Neural progenitor cell (in vitro differentiated cells): ENCODE measurements at regions not wholly inside any gene's neighbourhood (a gene's known extent, or its start where the extent isn't known, plus 50 kb on each side); places are given as distances from the start of the nearest gene placed in this dataset.

Experiments
- DNase-seq: peaks from one replicate; pipeline ENCODE4 v3.0.0-alpha.2; 2016; ENCODE audit warnings: low spot score
- H2AFZ ChIP-seq: fragments of 200-600 bp; sonication (generic); replicated peaks from 2 replicates; pipeline ENCODE4 v1.6.1; 2016; ENCODE audit warnings: antibody characterized with exemption
- H3F3A ChIP-seq: fragments of 200-600 bp; sonication (generic); 2 replicates; pipeline ENCODE4 v1.6.1; 2016; ENCODE audit warnings: antibody characterized with exemption, low read depth
- H3K27ac ChIP-seq: fragments of 200-600 bp; sonication (generic); 2 replicates; pipeline ENCODE4 v1.5.1; 2016; ENCODE audit warnings: mild to moderate bottlenecking
- H3K27me3 ChIP-seq: fragments of 200-600 bp; sonication (generic); 2 replicates; pipeline ENCODE4 v1.6.1; 2016; ENCODE audit warnings: mild to moderate bottlenecking, moderate library complexity
- H3K36me3 ChIP-seq: fragments of 200-600 bp; sonication (generic); 2 replicates; pipeline ENCODE4 v1.5.1; 2016
- H3K4me1 ChIP-seq: fragments of 200-600 bp; sonication (generic); 2 replicates; pipeline ENCODE4 v1.6.1; 2016; ENCODE audit warnings: mixed run types
- H3K4me2 ChIP-seq: fragments of 200-600 bp; sonication (generic); 2 replicates; pipeline ENCODE4 v1.6.1; 2016
- H3K4me3 ChIP-seq: fragments of 200-600 bp; sonication (generic); 2 replicates; pipeline ENCODE4 v1.5.1; 2016
- H3K79me2 ChIP-seq: fragments of 200-600 bp; sonication (generic); 2 replicates; pipeline ENCODE4 v1.6.1; 2016; ENCODE audit warnings: low read depth
- H3K9ac ChIP-seq: fragments of 200-600 bp; sonication (generic); 2 replicates; pipeline ENCODE4 v1.6.1; 2016
- H3K9me3 ChIP-seq: fragments of 200-600 bp; sonication (generic); 2 replicates; pipeline ENCODE4 v1.5.1; 2016; ENCODE audit warnings: low read depth
- H4K20me1 ChIP-seq: fragments of 200-600 bp; sonication (generic); 2 replicates; pipeline ENCODE4 v1.6.1; 2016; ENCODE audit warnings: low read depth
- H3K27ac Mint-ChIP-seq: 3 replicates; pipeline ENCODE4 v1.8.0; 2021; ENCODE audit warnings: mixed read lengths
- H3K27me3 Mint-ChIP-seq: 2 replicates; pipeline ENCODE4 v1.8.0; 2022; ENCODE audit warnings: low read depth, mild to moderate bottlenecking, inconsistent platforms, moderate library complexity, mixed read lengths; ENCODE audit not compliant: insufficient read depth
- H3K36me3 Mint-ChIP-seq: 3 replicates; pipeline ENCODE4 v1.8.0; 2021; ENCODE audit warnings: mixed read lengths
- H3K4me1 Mint-ChIP-seq: 3 replicates; pipeline ENCODE4 v1.8.0; 2021; ENCODE audit warnings: mixed read lengths
- H3K4me3 Mint-ChIP-seq: 3 replicates; pipeline ENCODE4 v1.8.0; 2021; ENCODE audit warnings: mild to moderate bottlenecking, moderate library complexity, mixed read lengths
- H3K9me3 Mint-ChIP-seq: 3 replicates; pipeline ENCODE4 v1.8.0; 2020; ENCODE audit warnings: mixed read lengths
- EZH2 ChIP-seq: fragments of 200-600 bp; sonication (generic); IDR thresholded peaks from 2 replicates; pipeline ENCODE4 v1.6.1; 2017; ENCODE audit warnings: antibody characterized with exemption, mild to moderate bottlenecking, moderate library complexity
- EZH2phosphoT487 ChIP-seq: fragments of 200-600 bp; sonication (generic); IDR thresholded peaks from 2 replicates; pipeline ENCODE4 v1.6.1; 2017; ENCODE audit warnings: antibody characterized with exemption
- TF ChIP-seq, protein P1 (sequence below): fragments of 200-600 bp; sonication (generic); IDR thresholded peaks from 2 replicates; pipeline ENCODE4 v1.5.1; 2017; ENCODE audit warnings: antibody characterized with exemption, mild to moderate bottlenecking

DNA sequence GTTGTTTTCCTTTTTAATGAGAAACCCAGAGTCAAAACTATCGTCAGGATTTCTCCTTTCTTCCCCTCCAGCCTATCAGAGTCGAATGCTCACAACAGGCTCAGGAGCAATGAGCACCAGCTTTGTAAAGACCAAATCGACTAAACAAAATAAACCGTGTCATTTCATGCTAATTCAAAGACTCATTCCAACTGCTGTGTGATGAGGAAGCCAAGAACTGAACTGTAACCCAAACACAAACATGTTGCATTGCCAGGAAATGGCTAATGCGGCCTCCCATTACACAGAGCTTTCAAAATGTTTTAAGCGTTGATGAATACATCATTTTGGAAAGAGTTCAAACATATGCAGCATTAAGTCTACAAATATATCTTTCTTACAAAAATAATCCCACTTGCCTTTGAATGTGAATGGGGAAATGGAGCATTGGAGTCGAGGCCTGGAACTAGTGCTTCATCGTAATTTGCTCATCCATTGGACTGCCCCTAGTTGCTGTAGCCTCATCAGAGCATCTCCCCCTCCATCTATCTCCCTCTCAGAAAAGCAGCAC is 349.5 kb downstream of the GXYLT1 start:
- Histone ChIP-seq H3K27ac (no peak overlapping the region), H3F3A (no peaks in the 10 kb centered on the region), H3K4me1 (peaks cover 12% of the 10 kb centered on the region), H3K9ac (no peak overlapping the region), H2AFZ (peak overlapping the region; percentile 32), H3K4me3 (no peak overlapping the region), H3K4me2 (peak overlapping the region; percentile 48), H3K79me2 (no peaks in the 10 kb centered on the region), H3K27me3 (no peaks in the 10 kb centered on the region), H3K36me3 (no peaks in the 10 kb centered on the region), H4K20me1 (no peaks in the 10 kb centered on the region), H3K9me3 (peaks cover 3% of the 10 kb centered on the region)
- H3K4me3 Mint-ChIP-seq = no peak overlapping the region
- H3K4me1 Mint-ChIP-seq = peaks cover 26% of the 10 kb centered on the region
- peaks cover 24% of the 10 kb centered on the region for H3K9me3 Mint-ChIP-seq
- no peak for DNase-seq
- peaks cover 5% of the 10 kb centered on the region for H3K36me3 Mint-ChIP-seq
- peaks cover 2% of the 10 kb centered on the region for H3K27me3 Mint-ChIP-seq
- TF ChIP-seq EZH2 (no peak), EZH2phosphoT487 (no peak)
- TF ChIP-seq, protein P1, sequence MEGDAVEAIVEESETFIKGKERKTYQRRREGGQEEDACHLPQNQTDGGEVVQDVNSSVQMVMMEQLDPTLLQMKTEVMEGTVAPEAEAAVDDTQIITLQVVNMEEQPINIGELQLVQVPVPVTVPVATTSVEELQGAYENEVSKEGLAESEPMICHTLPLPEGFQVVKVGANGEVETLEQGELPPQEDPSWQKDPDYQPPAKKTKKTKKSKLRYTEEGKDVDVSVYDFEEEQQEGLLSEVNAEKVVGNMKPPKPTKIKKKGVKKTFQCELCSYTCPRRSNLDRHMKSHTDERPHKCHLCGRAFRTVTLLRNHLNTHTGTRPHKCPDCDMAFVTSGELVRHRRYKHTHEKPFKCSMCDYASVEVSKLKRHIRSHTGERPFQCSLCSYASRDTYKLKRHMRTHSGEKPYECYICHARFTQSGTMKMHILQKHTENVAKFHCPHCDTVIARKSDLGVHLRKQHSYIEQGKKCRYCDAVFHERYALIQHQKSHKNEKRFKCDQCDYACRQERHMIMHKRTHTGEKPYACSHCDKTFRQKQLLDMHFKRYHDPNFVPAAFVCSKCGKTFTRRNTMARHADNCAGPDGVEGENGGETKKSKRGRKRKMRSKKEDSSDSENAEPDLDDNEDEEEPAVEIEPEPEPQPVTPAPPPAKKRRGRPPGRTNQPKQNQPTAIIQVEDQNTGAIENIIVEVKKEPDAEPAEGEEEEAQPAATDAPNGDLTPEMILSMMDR = no peak
- no peak overlapping the region for H3K27ac Mint-ChIP-seq

GRCh38 chr12:41794336-41794735 is 350.3 kb downstream of the GXYLT1 start:
- peak overlapping the region; percentile 10 for H3K27ac Mint-ChIP-seq
- Histone ChIP-seq H2AFZ (no peak overlapping the region), H3K36me3 (no peaks in the 10 kb centered on the region), H3K79me2 (no peaks in the 10 kb centered on the region), H3F3A (no peaks in the 10 kb centered on the region), H3K9me3 (peaks cover 3% of the 10 kb centered on the region), H3K4me2 (no peak overlapping the region), H3K4me1 (peaks cover 12% of the 10 kb centered on the region), H3K9ac (no peak overlapping the region), H3K4me3 (no peak overlapping the region), H4K20me1 (no peaks in the 10 kb centered on the region), H3K27me3 (no peaks in the 10 kb centered on the region), H3K27ac (no peak overlapping the region)
- H3K9me3 Mint-ChIP-seq = peaks cover 29% of the 10 kb centered on the region
- H3K27me3 Mint-ChIP-seq = peaks cover 2% of the 10 kb centered on the region
- H3K4me1 Mint-ChIP-seq = peaks cover 26% of the 10 kb centered on the region
- no peak overlapping the region for H3K4me3 Mint-ChIP-seq
- no peak for DNase-seq
- H3K36me3 Mint-ChIP-seq = peaks cover 5% of the 10 kb centered on the region
- TF ChIP-seq EZH2phosphoT487 = no peak
- TF ChIP-seq EZH2 = no peak
- TF ChIP-seq, protein P1 = no peak

GRCh38 chr12:41784957-41785356 is 359.7 kb downstream of the GXYLT1 start:
- H3K36me3 ChIP-seq = no peaks in the 10 kb centered on the region
- H3K9ac ChIP-seq = no peak overlapping the region
- H3K27ac ChIP-seq = no peak overlapping the region
- H3K4me3 Mint-ChIP-seq = no peak overlapping the region
- no peak overlapping the region for H3K4me3 ChIP-seq
- H3K4me1 ChIP-seq = no peaks in the 10 kb centered on the region
- DNase-seq = no peak
- no peak overlapping the region for H3K4me2 ChIP-seq
- no peaks in the 10 kb centered on the region for H3K36me3 Mint-ChIP-seq
- H3K27ac Mint-ChIP-seq = peak overlapping the region; percentile 40
- no peaks in the 10 kb centered on the region for H3K9me3 ChIP-seq
- H3K27me3 Mint-ChIP-seq = peaks cover 2% of the 10 kb centered on the region
- H3K27me3 ChIP-seq = no peaks in the 10 kb centered on the region
- peaks cover 6% of the 10 kb centered on the region for H3K9me3 Mint-ChIP-seq
- TF ChIP-seq EZH2 = no peak
- TF ChIP-seq, protein P1 = no peak
- TF ChIP-seq EZH2phosphoT487 = no peak
- H3K79me2 ChIP-seq = no peaks in the 10 kb centered on the region
- no peaks in the 10 kb centered on the region for H3F3A ChIP-seq
- peaks cover 26% of the 10 kb centered on the region for H3K4me1 Mint-ChIP-seq
- H4K20me1 ChIP-seq = no peaks in the 10 kb centered on the region
- H2AFZ ChIP-seq = no peak overlapping the region
